ENCODE measurements at regions not wholly inside any gene's neighbourhood (a gene's known extent, or its start where the extent isn't known, plus 50 kb on each side); places are given as distances from the start of the nearest gene placed in this dataset.

GRCh38 chr4:175905925-175906324 is 93.9 kb upstream of the GPM6A start:
- TF ChIP-seq CTCF (IDR thresholded peaks at IDR 0.05) (no peak), POLR2A (IDR thresholded peaks at IDR 0.05) (no peak)
